Keratinocyte (primary cell): ENCODE measurements at regions not wholly inside any gene's neighbourhood (a gene's known extent, or its start where the extent isn't known, plus 50 kb on each side); places are given as distances from the start of the nearest gene placed in this dataset.

Experiments used
- DNase-seq: peaks from one replicate; pipeline ENCODE4 v3.0.0-alpha.2; 2011; ENCODE audit warnings: low read depth, missing footprints, low spot score
- FAIRE-seq: peaks from 2 replicates; lab custom pipeline; 2011; peaks lifted over from hg19 to GRCh38; lab: Jason Lieb, UNC
- H2AFZ ChIP-seq: 2 replicates; pipeline ENCODE4 v1.6.0; 2012; ENCODE audit warnings: low read length, control low read depth, inconsistent platforms; ENCODE audit not compliant: control insufficient read depth
- H3K27ac ChIP-seq: 2 replicates; pipeline ENCODE4 v1.5.1; 2011; ENCODE audit warnings: low read length; ENCODE audit not compliant: control insufficient read depth, insufficient read depth
- H3K27me3 ChIP-seq: 3 replicates; pipeline ENCODE4 v1.6.0; 2011; ENCODE audit warnings: low read length; ENCODE audit not compliant: control insufficient read depth, insufficient read depth; ENCODE audit errors: extremely low read depth
- H3K36me3 ChIP-seq, 2 experiments: 2 replicates in 1 of 2; 3 replicates in 1 of 2; pipeline ENCODE4 v1.5.1; 2011; ENCODE audit warnings: low read length in 2 of 2, mild to moderate bottlenecking in 1 of 2; ENCODE audit not compliant: control insufficient read depth in 2 of 2, insufficient read depth in 2 of 2; ENCODE audit errors: extremely low read depth in 1 of 2
- H3K4me1 ChIP-seq: 3 replicates; pipeline ENCODE4 v1.5.1; 2011; ENCODE audit warnings: low read length; ENCODE audit not compliant: control insufficient read depth, insufficient read depth; ENCODE audit errors: extremely low read depth
- H3K4me2 ChIP-seq: 3 replicates; pipeline ENCODE4 v1.6.0; 2011; ENCODE audit warnings: low read depth, low read length; ENCODE audit not compliant: control insufficient read depth, insufficient read depth; ENCODE audit errors: extremely low read depth
- H3K4me3 ChIP-seq, 3 experiments: fragments of 200-600 bp in 1 of 3; sonication (generic) in 1 of 3; 2 replicates in 2 of 3; 3 replicates in 1 of 3; pipeline ENCODE4 v1.5.1; 2011 to 2016; ENCODE audit warnings: low read length in 3 of 3, mild to moderate bottlenecking in 3 of 3, control low read depth in 2 of 3, inconsistent platforms in 1 of 3, low read depth in 1 of 3, mixed read lengths in 1 of 3, mixed run types in 1 of 3, moderate library complexity in 1 of 3; ENCODE audit not compliant: control insufficient read depth in 2 of 3, insufficient read depth in 2 of 3; ENCODE audit errors: extremely low read depth in 1 of 3
- H3K79me2 ChIP-seq: 2 replicates; pipeline ENCODE4 v1.6.0; 2012; ENCODE audit warnings: low read length; ENCODE audit not compliant: control insufficient read depth, insufficient read depth
- H3K9ac ChIP-seq: 3 replicates; pipeline ENCODE4 v1.6.0; 2011; ENCODE audit warnings: low read length; ENCODE audit not compliant: control insufficient read depth, insufficient read depth; ENCODE audit errors: extremely low read depth
- H3K9me1 ChIP-seq: 3 replicates; pipeline ENCODE4 v1.6.0; 2011; ENCODE audit warnings: low read length; ENCODE audit not compliant: control insufficient read depth, insufficient read depth; ENCODE audit errors: extremely low read depth
- H3K9me3 ChIP-seq: 2 replicates; pipeline ENCODE4 v1.5.1; 2012; ENCODE audit warnings: low read depth, low read length; ENCODE audit not compliant: control insufficient read depth
- H4K20me1 ChIP-seq: 3 replicates; pipeline ENCODE4 v1.6.0; 2011; ENCODE audit warnings: low read length; ENCODE audit not compliant: control insufficient read depth, insufficient read depth; ENCODE audit errors: extremely low read depth
- CTCF ChIP-seq, 3 experiments: IDR thresholded peaks in 1 of 3; conservative IDR thresholded peaks in 1 of 3; optimal IDR thresholded peaks in 1 of 3; 2 replicates in 2 of 3; 3 replicates in 1 of 3; pipeline versions ENCODE3 to v1.5.1; 2011; ENCODE audit warnings: low read length in 3 of 3, mild to moderate bottlenecking in 3 of 3, moderate library complexity in 2 of 3, control low read depth in 1 of 3, inconsistent platforms in 1 of 3; ENCODE audit not compliant: insufficient read depth in 2 of 3; ENCODE audit errors: extremely low read depth in 1 of 3
- EZH2 ChIP-seq: IDR thresholded peaks from one replicate; pipeline ENCODE4 v1.6.1; 2012; ENCODE audit warnings: inconsistent platforms, mild to moderate bottlenecking, low read length, moderate library complexity
- dilution Hi-C: fragments of 300-500 bp; cut with MboI; formaldehyde crosslinking; loops from one replicate; pipeline ENCODE4 v1.7.0; 2020; ENCODE audit warnings: low sequenced_read_pairs; ENCODE audit not compliant: extremely low pct_ligation_motif_present

GRCh38 chr1:10868599-10868965, 72.1 kb upstream of the CASZ1 start:
- Histone ChIP-seq H3K4me3 (no peak overlapping the region), H3K4me2 (no peak overlapping the region), H2AFZ (no peak overlapping the region), H3K79me2 (no peaks in the 10 kb centered on the region), H3K27ac (no peak overlapping the region), H4K20me1 (no peaks in the 10 kb centered on the region), H3K9me1 (no peaks in the 10 kb centered on the region), H3K36me3 (no peaks in the 10 kb centered on the region), H3K4me1 (no peaks in the 10 kb centered on the region), H3K9me3 (no peaks in the 10 kb centered on the region), H3K27me3 (peaks cover 3% of the 10 kb centered on the region), H3K9ac (no peak overlapping the region)
- DNase-seq = no peak
- TF ChIP-seq EZH2 (no peak), CTCF (optimal IDR thresholded peaks at IDR 0.05 in 1 of 3, IDR thresholded peaks at IDR 0.05 in 1 of 3, conservative IDR thresholded peaks at IDR 0.05 in 1 of 3; ENCODE audit: extremely low read depth in 1 of 3, insufficient read depth in 2 of 3, low read length in 3 of 3) (no peak)
- no peak for FAIRE-seq
- dilution Hi-C loops = no loop called here

- TF ChIP-seq EZH2 (no peak), CTCF (optimal IDR thresholded peaks at IDR 0.05 in 1 of 3, IDR thresholded peaks at IDR 0.05 in 1 of 3, conservative IDR thresholded peaks at IDR 0.05 in 1 of 3; ENCODE audit: extremely low read depth in 1 of 3, insufficient read depth in 2 of 3, low read length in 3 of 3) (no peak)
- Histone ChIP-seq H3K4me1 (no peaks in the 10 kb centered on the region), H3K36me3 (no peaks in the 10 kb centered on the region), H3K4me2 (no peak overlapping the region), H3K27ac (no peak overlapping the region), H3K79me2 (no peaks in the 10 kb centered on the region), H4K20me1 (no peaks in the 10 kb centered on the region), H3K4me3 (no peak overlapping the region), H2AFZ (no peak overlapping the region), H3K9me1 (no peaks in the 10 kb centered on the region), H3K27me3 (no peaks in the 10 kb centered on the region), H3K9ac (no peak overlapping the region), H3K9me3 (no peaks in the 10 kb centered on the region)
- FAIRE-seq (no peak), DNase-seq (no peak)
- dilution Hi-C loops = no loop called here
These were observed 73.5 kb upstream of the CASZ1 start for GRCh38 chr1:10869933-10870332.
